ENCODE measurements at regions not wholly inside any gene's neighbourhood (a gene's known extent, or its start where the extent isn't known, plus 50 kb on each side); places are given as distances from the start of the nearest gene placed in this dataset.
"Not testable (repeated sequence)": the region's sequence is repeated elsewhere in the genome, so short reads cannot be mapped to it uniquely, and the experiment has no call there.

DNA sequence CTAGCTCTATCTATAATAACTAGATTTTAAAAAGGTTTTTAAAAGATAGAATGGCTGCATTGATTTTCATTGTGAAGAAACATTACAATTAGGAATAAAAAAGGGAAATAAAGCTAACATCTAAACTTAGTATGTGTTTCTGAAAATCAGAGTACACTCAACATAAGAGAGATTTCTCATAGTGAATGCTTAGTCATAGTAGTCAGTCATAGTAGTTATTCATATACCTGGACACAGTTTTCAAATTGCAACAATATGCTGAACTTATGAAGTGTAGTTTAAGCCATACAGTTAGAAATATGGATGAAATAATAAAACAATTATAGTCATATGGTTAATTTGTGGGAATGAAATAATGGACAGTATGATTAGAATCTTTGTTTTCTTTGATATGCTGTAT is 273.0 kb upstream of the CTNND2 start:
- H3K4me3 ChIP-seq (ENCODE audit: low read depth in 1 of 3, low read length in 3 of 3) = no peak overlapping the region
- H3K27me3 ChIP-seq (ENCODE audit: control insufficient read depth in 3 of 3, insufficient read depth in 3 of 3, low read length in 3 of 3) = no peaks in the 10 kb centered on the region
- DNase-seq (no peak), FAIRE-seq (no peak)
- H3K27ac ChIP-seq (ENCODE audit: low read depth in 1 of 3, low read length in 2 of 3) = no peak overlapping the region
- H3K4me1 ChIP-seq (ENCODE audit: control insufficient read depth in 3 of 3, insufficient read depth in 2 of 3, low read depth in 1 of 3, low read length in 2 of 3) = no peaks in the 10 kb centered on the region
- H3K9me3 ChIP-seq (ENCODE audit: control insufficient read depth in 2 of 2, insufficient read depth in 1 of 2, low read depth in 1 of 2, low read length in 1 of 2) = no peaks in the 10 kb centered on the region
- no peaks in the 10 kb centered on the region for H3K36me3 ChIP-seq (ENCODE audit: control insufficient read depth in 3 of 3, insufficient read depth in 2 of 3, low read depth in 1 of 3, low read length in 3 of 3)

DNA sequence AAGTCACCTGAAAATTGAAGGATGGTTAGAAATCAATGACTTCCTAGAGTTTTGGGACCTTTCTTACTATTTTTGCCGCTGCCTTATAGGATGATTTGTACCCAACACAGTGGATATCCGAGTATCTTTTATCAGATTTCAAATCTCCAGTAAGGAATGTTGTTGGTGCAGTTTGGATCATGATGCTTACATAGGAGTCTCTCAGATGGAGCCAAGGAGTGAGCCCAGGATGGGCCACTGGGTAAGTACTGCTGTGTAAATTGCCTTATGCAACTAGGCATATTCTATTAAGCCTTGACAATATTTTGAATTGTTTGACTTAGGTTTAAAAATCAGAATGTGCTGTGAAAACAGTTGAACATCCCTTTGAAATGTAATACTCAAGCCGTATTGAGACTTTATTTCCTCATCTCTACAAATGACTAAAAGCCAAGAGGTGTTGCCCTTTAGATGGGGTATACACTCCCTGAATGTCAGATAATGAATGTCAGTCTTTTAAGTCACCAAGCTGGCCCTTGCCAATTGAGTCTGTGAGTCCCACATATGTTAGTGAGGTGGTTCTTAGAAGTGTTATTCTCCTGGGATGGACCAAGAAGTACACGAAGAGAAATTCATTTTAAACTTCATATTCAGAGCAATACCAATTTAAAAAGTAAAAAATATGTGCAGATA is 271.8 kb upstream of the CTNND2 start:
- Histone ChIP-seq H3K9me3 (ENCODE audit: control insufficient read depth in 2 of 2, insufficient read depth in 1 of 2, low read depth in 1 of 2, low read length in 1 of 2) (no peaks in the 10 kb centered on the region), H3K27ac (ENCODE audit: low read depth in 1 of 3, low read length in 2 of 3) (no peak overlapping the region), H3K4me3 (ENCODE audit: low read depth in 1 of 3, low read length in 3 of 3) (no peak overlapping the region), H3K27me3 (ENCODE audit: control insufficient read depth in 3 of 3, insufficient read depth in 3 of 3, low read length in 3 of 3) (no peaks in the 10 kb centered on the region), H3K36me3 (ENCODE audit: control insufficient read depth in 3 of 3, insufficient read depth in 2 of 3, low read depth in 1 of 3, low read length in 3 of 3) (no peaks in the 10 kb centered on the region), H3K4me1 (ENCODE audit: control insufficient read depth in 3 of 3, insufficient read depth in 2 of 3, low read depth in 1 of 3, low read length in 2 of 3) (no peaks in the 10 kb centered on the region)
- no peak for DNase-seq
- FAIRE-seq = no peak
- 46 to 57% (median 47%) methylated on average over 4 of the region's 4 CpGs for WGBS, 3 donors

GRCh38 chr5:12174734-12175133 is 270.5 kb upstream of the CTNND2 start:
- FAIRE-seq (no peak), DNase-seq (no peak)
- H3K36me3 ChIP-seq (ENCODE audit: control insufficient read depth in 3 of 3, insufficient read depth in 2 of 3, low read depth in 1 of 3, low read length in 3 of 3) = no peaks in the 10 kb centered on the region
- no peak overlapping the region for H3K27ac ChIP-seq (ENCODE audit: low read depth in 1 of 3, low read length in 2 of 3)
- no peak overlapping the region for H3K4me3 ChIP-seq (ENCODE audit: low read depth in 1 of 3, low read length in 3 of 3)
- H3K9me3 ChIP-seq (ENCODE audit: control insufficient read depth in 2 of 2, insufficient read depth in 1 of 2, low read depth in 1 of 2, low read length in 1 of 2) = no peaks in the 10 kb centered on the region
- no peaks in the 10 kb centered on the region for H3K27me3 ChIP-seq (ENCODE audit: control insufficient read depth in 3 of 3, insufficient read depth in 3 of 3, low read length in 3 of 3)
- H3K4me1 ChIP-seq (ENCODE audit: control insufficient read depth in 3 of 3, insufficient read depth in 2 of 3, low read depth in 1 of 3, low read length in 2 of 3) = no peaks in the 10 kb centered on the region
- WGBS, 3 donors = 72 to 73% (median 73%) methylated on average over 2 of the region's 2 CpGs

GRCh38 chr5:12169536-12169935 is 265.3 kb upstream of the CTNND2 start:
- Histone ChIP-seq H3K27me3 (ENCODE audit: control insufficient read depth in 3 of 3, insufficient read depth in 3 of 3, low read length in 3 of 3) (no peaks in the 10 kb centered on the region), H3K36me3 (ENCODE audit: control insufficient read depth in 3 of 3, insufficient read depth in 2 of 3, low read depth in 1 of 3, low read length in 3 of 3) (no peaks in the 10 kb centered on the region), H3K9me3 (ENCODE audit: control insufficient read depth in 2 of 2, insufficient read depth in 1 of 2, low read depth in 1 of 2, low read length in 1 of 2) (no peaks in the 10 kb centered on the region), H3K4me3 (ENCODE audit: low read depth in 1 of 3, low read length in 3 of 3) (no peak overlapping the region), H3K27ac (ENCODE audit: low read depth in 1 of 3, low read length in 2 of 3) (no peak overlapping the region), H3K4me1 (ENCODE audit: control insufficient read depth in 3 of 3, insufficient read depth in 2 of 3, low read depth in 1 of 3, low read length in 2 of 3) (no peaks in the 10 kb centered on the region)
- 56 to 74% (median 61%) methylated on average over 1 of the region's 1 CpG for WGBS, 3 donors
- DNase-seq (no peak), FAIRE-seq (no peak)

GRCh38 chr5:12162863-12163262 is 258.6 kb upstream of the CTNND2 start:
- Histone ChIP-seq H3K27ac (ENCODE audit: low read depth in 1 of 3, low read length in 2 of 3) (no peak overlapping the region), H3K9me3 (ENCODE audit: control insufficient read depth in 2 of 2, insufficient read depth in 1 of 2, low read depth in 1 of 2, low read length in 1 of 2) (no peaks in the 10 kb centered on the region), H3K27me3 (ENCODE audit: control insufficient read depth in 3 of 3, insufficient read depth in 3 of 3, low read length in 3 of 3) (no peaks in the 10 kb centered on the region), H3K4me3 (ENCODE audit: low read depth in 1 of 3, low read length in 3 of 3) (no peak overlapping the region), H3K4me1 (ENCODE audit: control insufficient read depth in 3 of 3, insufficient read depth in 2 of 3, low read depth in 1 of 3, low read length in 2 of 3) (no peaks in the 10 kb centered on the region), H3K36me3 (ENCODE audit: control insufficient read depth in 3 of 3, insufficient read depth in 2 of 3, low read depth in 1 of 3, low read length in 3 of 3) (no peaks in the 10 kb centered on the region)
- no peak for DNase-seq
- WGBS, 3 donors = 61 to 72% (median 70%) methylated on average over 2 of the region's 2 CpGs
- FAIRE-seq = no peak

GRCh38 chr5:12147513-12147912 is 243.3 kb upstream of the CTNND2 start:
- no peak for FAIRE-seq
- Histone ChIP-seq H3K27ac (ENCODE audit: low read depth in 1 of 3, low read length in 2 of 3) (no peak overlapping the region), H3K36me3 (ENCODE audit: control insufficient read depth in 3 of 3, insufficient read depth in 2 of 3, low read depth in 1 of 3, low read length in 3 of 3) (no peaks in the 10 kb centered on the region), H3K4me1 (ENCODE audit: control insufficient read depth in 3 of 3, insufficient read depth in 2 of 3, low read depth in 1 of 3, low read length in 2 of 3) (no peaks in the 10 kb centered on the region), H3K9me3 (ENCODE audit: control insufficient read depth in 2 of 2, insufficient read depth in 1 of 2, low read depth in 1 of 2, low read length in 1 of 2) (peaks cover 0 to 2% of the 10 kb centered on the region in 2 donors), H3K27me3 (ENCODE audit: control insufficient read depth in 3 of 3, insufficient read depth in 3 of 3, low read length in 3 of 3) (no peaks in the 10 kb centered on the region), H3K4me3 (ENCODE audit: low read depth in 1 of 3, low read length in 3 of 3) (no peak overlapping the region)
- no peak for DNase-seq

GRCh38 chr5:12141496-12141895 is 237.2 kb upstream of the CTNND2 start:
- Histone ChIP-seq H3K4me1 (ENCODE audit: control insufficient read depth in 3 of 3, insufficient read depth in 2 of 3, low read depth in 1 of 3, low read length in 2 of 3) (no peaks in the 10 kb centered on the region), H3K4me3 (ENCODE audit: low read depth in 1 of 3, low read length in 3 of 3) (no peak overlapping the region), H3K36me3 (ENCODE audit: control insufficient read depth in 3 of 3, insufficient read depth in 2 of 3, low read depth in 1 of 3, low read length in 3 of 3) (no peaks in the 10 kb centered on the region), H3K9me3 (ENCODE audit: control insufficient read depth in 2 of 2, insufficient read depth in 1 of 2, low read depth in 1 of 2, low read length in 1 of 2) (no peaks in the 10 kb centered on the region), H3K27me3 (ENCODE audit: control insufficient read depth in 3 of 3, insufficient read depth in 3 of 3, low read length in 3 of 3) (no peaks in the 10 kb centered on the region), H3K27ac (ENCODE audit: low read depth in 1 of 3, low read length in 2 of 3) (no peak overlapping the region)
- 65 to 72% (median 69%) methylated on average over 2 of the region's 2 CpGs for WGBS, 3 donors
- FAIRE-seq (no peak), DNase-seq (no peak)

GRCh38 chr5:12133520-12133919 is 229.3 kb upstream of the CTNND2 start:
- no peaks in the 10 kb centered on the region for H3K4me1 ChIP-seq (ENCODE audit: control insufficient read depth in 3 of 3, insufficient read depth in 2 of 3, low read depth in 1 of 3, low read length in 2 of 3)
- no peaks in the 10 kb centered on the region for H3K36me3 ChIP-seq (ENCODE audit: control insufficient read depth in 3 of 3, insufficient read depth in 2 of 3, low read depth in 1 of 3, low read length in 3 of 3)
- H3K27me3 ChIP-seq (ENCODE audit: control insufficient read depth in 3 of 3, insufficient read depth in 3 of 3, low read length in 3 of 3) = no peaks in the 10 kb centered on the region
- peaks cover 1 to 13% of the 10 kb centered on the region in 2 donors for H3K9me3 ChIP-seq (ENCODE audit: control insufficient read depth in 2 of 2, insufficient read depth in 1 of 2, low read depth in 1 of 2, low read length in 1 of 2)
- DNase-seq (no peak), FAIRE-seq (no peak)
- no peak overlapping the region for H3K27ac ChIP-seq (ENCODE audit: low read depth in 1 of 3, low read length in 2 of 3)
- WGBS, 3 donors = 25 to 52% (median 37%) methylated on average over 1 of the region's 1 CpG
- no peak overlapping the region for H3K4me3 ChIP-seq (ENCODE audit: low read depth in 1 of 3, low read length in 3 of 3)

GRCh38 chr5:12131020-12131419 is 226.8 kb upstream of the CTNND2 start:
- DNase-seq; H3K27me3 ChIP-seq (ENCODE audit: control insufficient read depth in 3 of 3, insufficient read depth in 3 of 3, low read length in 3 of 3); FAIRE-seq; H3K4me3 ChIP-seq (ENCODE audit: low read depth in 1 of 3, low read length in 3 of 3); H3K36me3 ChIP-seq (ENCODE audit: control insufficient read depth in 3 of 3, insufficient read depth in 2 of 3, low read depth in 1 of 3, low read length in 3 of 3); H3K27ac ChIP-seq (ENCODE audit: low read depth in 1 of 3, low read length in 2 of 3); H3K4me1 ChIP-seq (ENCODE audit: control insufficient read depth in 3 of 3, insufficient read depth in 2 of 3, low read depth in 1 of 3, low read length in 2 of 3): not testable (repeated sequence)
- H3K9me3 ChIP-seq (ENCODE audit: control insufficient read depth in 2 of 2, insufficient read depth in 1 of 2, low read depth in 1 of 2, low read length in 1 of 2) = peaks cover 1 to 15% of the 10 kb centered on the region in 2 donors
- 73 to 89% (median 76%) methylated on average over 2 of the region's 2 CpGs for WGBS, 3 donors

Data from small intestine (tissue), 7 donors.